HG02938 (cell line): ENCODE measurements at regions not wholly inside any gene's neighbourhood (a gene's known extent, or its start where the extent isn't known, plus 50 kb on each side); places are given as distances from the start of the nearest gene placed in this dataset.
"Not testable (repeated sequence)": the region's sequence is repeated elsewhere in the genome, so short reads cannot be mapped to it uniquely, and the experiment has no call there.

Experiments
- ATAC-seq: cut with Tn5 transposase; IDR thresholded peaks from one replicate; pipeline ENCODE4 v1.9.1; 2021; ENCODE audit warnings: mild to moderate bottlenecking, moderate library complexity; ENCODE audit not compliant: unreplicated experiment

DNA sequence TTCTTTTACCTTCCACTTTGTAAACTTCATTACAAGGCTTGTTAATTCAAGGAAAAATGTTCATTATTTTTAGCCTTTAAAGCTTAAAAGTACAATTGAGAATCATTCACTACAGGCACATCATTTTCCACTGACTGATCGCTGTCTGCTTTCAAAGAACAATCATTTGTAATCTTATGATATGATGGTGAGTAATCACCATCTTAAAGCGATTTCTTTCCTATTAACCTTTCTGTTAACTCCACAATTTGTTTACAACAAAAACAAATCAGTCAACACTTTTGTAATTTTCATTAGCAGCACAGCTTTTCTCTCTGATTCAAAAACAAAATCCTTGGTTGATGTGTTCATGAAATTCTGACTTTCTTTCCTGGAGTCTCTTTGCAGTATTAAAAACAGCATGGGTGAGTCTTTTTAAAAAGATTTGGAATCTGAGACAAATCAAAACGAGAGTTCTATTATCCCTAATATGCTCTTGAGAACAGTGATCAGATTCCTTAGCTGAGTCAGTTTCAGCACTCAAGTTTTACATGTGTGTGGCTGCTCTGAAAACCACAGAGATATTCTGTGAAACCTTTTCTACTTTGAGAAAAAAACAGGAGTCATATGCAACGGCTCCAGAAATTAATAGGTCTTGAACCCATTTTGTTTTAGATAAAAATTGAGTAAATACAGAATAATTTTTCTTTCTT lies 145.8 kb upstream of the TMPRSS15 start:
- ATAC-seq = no peak

DNA sequence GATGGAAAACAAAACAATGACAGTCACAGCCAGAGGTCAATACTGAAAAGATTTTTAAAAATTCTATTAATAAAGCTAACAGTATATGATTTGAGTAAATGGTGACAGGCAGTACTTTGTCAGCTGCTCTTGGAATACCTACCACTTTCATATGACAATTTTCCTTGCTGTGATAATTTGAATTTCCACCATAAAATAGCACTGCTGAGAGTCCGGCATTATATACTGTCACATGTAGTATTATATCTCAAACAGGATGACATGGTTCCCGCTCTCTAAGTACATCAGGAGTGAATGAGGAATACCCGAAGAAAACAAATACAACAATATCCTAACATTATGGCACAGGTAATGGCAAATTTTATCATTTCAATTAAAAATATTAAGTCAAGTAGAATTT lies 146.8 kb upstream of the TMPRSS15 start:
- no peak for ATAC-seq

- ATAC-seq = no peak
Measured at GRCh38 chr21:18553786-18554185, 150.2 kb upstream of the TMPRSS15 start.

GRCh38 chr21:18567770-18568169 lies 164.2 kb upstream of the TMPRSS15 start:
- ATAC-seq = not testable (repeated sequence)

- ATAC-seq = no peak
Measured at GRCh38 chr21:18588001-18588662, 184.5 kb upstream of the TMPRSS15 start.

- no peak for ATAC-seq
Measured at GRCh38 chr21:18601146-18601545, 197.6 kb upstream of the TMPRSS15 start.

DNA sequence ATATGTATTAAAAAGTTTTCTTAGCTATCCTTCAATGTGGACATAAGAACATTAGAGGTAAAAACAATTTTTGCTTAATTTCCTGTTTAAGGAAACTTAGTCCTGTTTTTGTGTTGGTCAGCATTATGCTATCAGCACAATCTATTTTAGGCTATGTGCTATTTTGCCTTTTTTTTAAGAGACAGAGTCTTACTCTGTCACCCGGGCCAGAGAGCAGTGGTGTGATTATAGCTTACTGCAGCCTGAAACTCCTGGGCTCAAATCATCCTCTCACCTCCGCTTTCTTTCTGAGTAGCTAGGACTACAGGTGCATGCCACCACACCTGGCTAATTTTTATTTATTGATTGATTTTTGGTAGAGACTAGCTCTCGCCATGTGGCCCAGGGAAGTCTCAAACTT lies 199.1 kb upstream of the TMPRSS15 start:
- no peak for ATAC-seq

GRCh38 chr21:18603261-18603660 lies 199.7 kb upstream of the TMPRSS15 start:
- ATAC-seq = no peak

DNA sequence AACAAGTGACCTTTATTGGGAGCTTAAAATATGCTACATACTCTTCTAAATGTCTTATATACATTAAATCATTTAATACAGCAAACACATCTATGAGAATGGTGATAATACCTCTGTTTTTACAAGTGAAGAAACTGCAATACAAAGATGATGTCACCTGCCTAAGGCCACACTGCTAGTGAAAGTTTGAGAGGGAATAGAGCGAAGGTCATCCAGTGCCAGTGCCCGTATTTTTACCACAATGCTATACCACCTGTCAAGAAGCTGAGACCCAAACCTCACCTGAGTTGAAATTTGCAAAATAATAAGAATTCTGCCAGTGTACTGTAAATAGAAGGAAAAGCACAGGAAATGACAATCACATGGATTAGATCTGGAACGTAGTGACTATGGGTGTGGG lies 200.4 kb upstream of the TMPRSS15 start:
- no peak for ATAC-seq

DNA sequence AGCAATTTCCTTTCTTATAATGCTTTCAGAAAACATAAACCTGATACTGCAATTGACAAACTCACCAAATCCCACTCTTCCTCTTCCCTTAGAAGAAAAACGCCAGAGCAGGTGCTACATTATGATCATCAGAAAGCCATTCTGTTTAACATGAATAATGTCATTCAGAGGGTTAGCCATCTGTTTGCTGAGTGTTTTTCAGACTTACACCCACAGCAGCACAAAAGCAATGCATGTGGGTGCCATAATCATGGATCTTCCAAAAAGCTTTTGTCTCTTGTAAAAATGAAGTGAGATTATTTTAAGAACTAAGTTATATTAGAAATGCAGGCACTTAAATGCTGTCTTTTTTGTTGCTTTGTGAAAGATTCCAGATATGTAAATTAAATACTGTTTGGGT lies 204.6 kb upstream of the TMPRSS15 start:
- ATAC-seq = no peak

GRCh38 chr21:18614303-18614702 lies 210.7 kb upstream of the TMPRSS15 start:
- ATAC-seq = no peak

- ATAC-seq = no peak
Measured at GRCh38 chr21:18617291-18617690, 213.7 kb upstream of the TMPRSS15 start.

- ATAC-seq = no peak
Measured at GRCh38 chr21:18620436-18620835, 216.9 kb upstream of the TMPRSS15 start.

DNA sequence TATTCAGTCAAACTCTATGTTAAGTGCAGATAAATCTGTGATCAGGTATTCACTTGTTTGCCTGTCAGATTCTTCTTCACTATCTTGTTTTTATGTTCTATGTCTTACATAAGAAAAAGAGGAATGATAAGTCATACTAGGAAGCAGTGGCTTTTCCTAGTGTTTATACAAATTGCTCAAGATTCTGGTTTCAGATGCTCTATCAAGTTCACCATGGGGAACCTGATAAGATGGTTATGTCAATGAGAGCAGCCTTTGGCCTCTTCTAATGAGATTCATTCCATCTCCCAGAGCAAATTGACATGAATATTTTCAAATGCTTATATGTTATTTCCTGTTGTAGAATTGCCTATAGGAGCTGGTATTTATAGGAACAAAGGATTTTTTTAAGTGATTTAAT lies 218.8 kb upstream of the TMPRSS15 start:
- ATAC-seq = no peak

DNA sequence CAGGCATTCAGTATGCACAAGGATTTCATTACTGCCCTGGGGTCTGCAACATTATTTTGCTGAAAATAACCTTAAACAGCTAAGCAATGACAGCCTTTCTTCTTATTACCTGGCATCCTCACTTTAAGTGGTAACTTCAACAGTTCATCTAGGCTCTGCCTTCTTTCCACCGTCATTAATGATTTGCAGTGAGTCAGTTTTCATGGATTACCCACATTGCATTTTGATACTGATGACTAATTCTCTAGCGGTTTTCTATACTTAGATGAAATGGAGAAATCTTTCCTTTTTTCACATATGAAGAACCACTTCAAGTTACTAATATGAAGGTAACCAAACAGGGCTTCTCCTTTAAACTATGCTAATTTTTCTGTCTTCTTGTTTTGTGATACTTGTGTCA lies 226.9 kb upstream of the TMPRSS15 start:
- no peak for ATAC-seq

DNA sequence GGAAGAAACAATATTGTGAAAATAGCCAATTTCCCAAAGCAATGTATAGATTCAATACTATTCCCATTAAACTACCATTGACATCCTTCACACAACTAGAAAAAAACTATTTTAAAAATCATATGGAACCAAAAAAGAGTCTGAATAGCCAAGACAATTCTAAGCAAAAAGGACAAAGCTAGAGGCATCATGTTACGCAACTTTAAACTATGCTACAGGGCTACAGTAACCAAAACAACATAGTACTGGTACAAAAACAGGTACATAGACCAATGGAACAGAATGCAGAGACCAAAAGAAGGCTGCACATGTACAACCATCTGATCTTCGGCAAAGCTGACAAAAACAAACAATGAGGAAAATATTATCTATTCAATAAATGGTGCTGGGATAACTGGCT lies 233.3 kb upstream of the TMPRSS15 start:
- no peak for ATAC-seq

DNA sequence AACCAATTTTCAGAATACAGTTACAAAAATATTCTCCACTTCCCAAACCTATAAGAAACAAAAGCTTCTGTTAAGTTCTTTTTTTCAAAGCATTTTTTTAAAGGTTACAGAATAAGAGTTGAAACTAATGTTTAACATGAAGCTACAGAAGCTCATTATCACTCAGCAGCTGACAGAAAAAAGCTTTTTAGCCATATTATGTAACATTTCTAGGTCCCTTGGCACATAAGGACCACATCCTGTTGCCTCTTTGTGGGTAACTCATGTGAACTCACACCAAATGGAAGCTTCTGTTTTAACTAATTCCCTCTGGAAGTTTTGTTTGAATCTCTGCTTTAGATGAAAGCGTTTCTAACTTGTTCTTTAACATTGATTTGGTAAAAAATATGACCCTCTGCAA lies 242.5 kb upstream of the TMPRSS15 start:
- no peak for ATAC-seq

- no peak for ATAC-seq
Measured at GRCh38 chr21:18655931-18656330, 252.3 kb upstream of the TMPRSS15 start.

- no peak for ATAC-seq
Measured at GRCh38 chr21:18661842-18662241, 258.3 kb upstream of the TMPRSS15 start.

GRCh38 chr21:18663663-18664062 lies 260.1 kb upstream of the TMPRSS15 start:
- ATAC-seq = no peak

DNA sequence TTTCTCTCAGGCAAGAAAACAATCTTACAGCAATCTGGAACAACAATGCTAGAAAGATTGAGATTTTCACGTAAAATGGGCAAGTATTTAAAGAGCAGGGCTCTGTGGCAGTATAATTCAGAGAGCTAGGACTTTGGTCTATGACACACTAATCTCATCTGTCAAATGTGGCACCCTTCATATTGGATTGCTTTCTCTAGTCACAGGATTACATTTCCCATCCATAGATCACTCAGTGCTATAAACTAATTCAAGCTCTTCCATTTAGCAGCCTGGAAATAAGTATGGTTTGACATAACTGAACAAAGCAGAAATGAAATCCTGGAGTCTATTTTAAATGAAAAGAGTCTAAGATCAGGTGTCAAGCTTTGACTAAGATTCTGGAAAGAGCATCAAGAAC lies 263.1 kb upstream of the TMPRSS15 start:
- ATAC-seq = no peak

DNA sequence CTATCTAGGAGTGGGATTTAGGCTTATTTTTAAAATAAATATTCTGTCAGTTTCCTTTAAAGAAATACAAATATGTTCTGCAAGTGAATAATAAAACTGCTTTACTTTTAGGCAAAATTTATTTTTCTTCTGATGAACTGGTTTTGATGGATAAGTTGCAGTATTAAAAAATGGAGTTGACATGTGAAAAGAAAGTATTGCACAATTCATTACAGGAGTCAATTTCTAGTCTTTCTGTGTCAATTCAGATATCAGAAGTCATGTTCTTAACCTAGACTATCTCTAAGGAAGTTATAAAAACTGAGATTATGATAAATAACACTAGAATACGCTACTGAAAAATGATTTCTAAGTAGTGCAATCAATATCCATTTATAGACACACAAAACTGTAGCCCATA lies 270.2 kb upstream of the TMPRSS15 start:
- ATAC-seq = no peak

GRCh38 chr21:18677632-18678031 lies 274.0 kb upstream of the TMPRSS15 start:
- ATAC-seq = no peak
